HG03558 (cell line): ENCODE measurements at regions not wholly inside any gene's neighbourhood (a gene's known extent, or its start where the extent isn't known, plus 50 kb on each side); places are given as distances from the start of the nearest gene placed in this dataset.

ENCODE experiments used
- ATAC-seq: cut with Tn5 transposase; IDR thresholded peaks from one replicate; pipeline ENCODE4 v1.9.1; 2021; ENCODE audit warnings: moderate number of reproducible peaks; ENCODE audit not compliant: unreplicated experiment; ENCODE audit errors: extremely low read depth

GRCh38 chr5:30112867-30113266 is 1080.6 kb upstream of the CDH6 start:
- ATAC-seq = no peak

GRCh38 chr5:30108051-30108450 is 1085.4 kb upstream of the CDH6 start:
- no peak for ATAC-seq

GRCh38 chr5:30106596-30106995 is 1086.9 kb upstream of the CDH6 start:
- no peak for ATAC-seq

- ATAC-seq = no peak
These were observed 1088.5 kb upstream of the CDH6 start for GRCh38 chr5:30104872-30105596.

GRCh38 chr5:30103452-30104202 is 1089.9 kb upstream of the CDH6 start:
- no peak for ATAC-seq

GRCh38 chr5:30103052-30103451 is 1090.4 kb upstream of the CDH6 start:
- no peak for ATAC-seq

GRCh38 chr5:30102185-30102584 is 1091.3 kb upstream of the CDH6 start:
- ATAC-seq = no peak

- no peak for ATAC-seq
These were observed 1092.6 kb upstream of the CDH6 start for GRCh38 chr5:30100929-30101328.

- ATAC-seq = no peak
These were observed 1093.3 kb upstream of the CDH6 start for GRCh38 chr5:30100148-30100713.

GRCh38 chr5:30099634-30100033 is 1093.9 kb upstream of the CDH6 start:
- ATAC-seq = no peak

GRCh38 chr5:30098940-30099339 is 1094.5 kb upstream of the CDH6 start:
- no peak for ATAC-seq

- no peak for ATAC-seq
These were observed 1100.9 kb upstream of the CDH6 start for GRCh38 chr5:30092548-30092947.

GRCh38 chr5:30069441-30070263 is 1123.8 kb upstream of the CDH6 start:
- ATAC-seq = no peak

GRCh38 chr5:30063503-30063902 is 1130.0 kb upstream of the CDH6 start:
- ATAC-seq = no peak

GRCh38 chr5:30051976-30052375 is 1141.5 kb upstream of the CDH6 start:
- ATAC-seq = no peak

- ATAC-seq = no peak
These were observed 1143.2 kb upstream of the CDH6 start for GRCh38 chr5:30050056-30050815.

- no peak for ATAC-seq
These were observed 1150.8 kb upstream of the CDH6 start for GRCh38 chr5:30042677-30043076.

GRCh38 chr5:30041831-30042385 is 1151.6 kb upstream of the CDH6 start:
- no peak for ATAC-seq

GRCh38 chr5:30041291-30041690 is 1152.2 kb upstream of the CDH6 start:
- no peak for ATAC-seq
